Stimulated activated CD4-positive, alpha-beta T cell treated with anti-CD3 and anti-CD28 coated beads, Interleukin-1b, Interleukin-23, amount 100 ng/mL, for 48 hours (primary cell): ENCODE measurements at regions not wholly inside any gene's neighbourhood (a gene's known extent, or its start where the extent isn't known, plus 50 kb on each side); places are given as distances from the start of the nearest gene placed in this dataset.

Experiments used
- DNase-seq: peaks from one replicate; pipeline ENCODE4 v3.0.0-alpha.2; 2020

DNA sequence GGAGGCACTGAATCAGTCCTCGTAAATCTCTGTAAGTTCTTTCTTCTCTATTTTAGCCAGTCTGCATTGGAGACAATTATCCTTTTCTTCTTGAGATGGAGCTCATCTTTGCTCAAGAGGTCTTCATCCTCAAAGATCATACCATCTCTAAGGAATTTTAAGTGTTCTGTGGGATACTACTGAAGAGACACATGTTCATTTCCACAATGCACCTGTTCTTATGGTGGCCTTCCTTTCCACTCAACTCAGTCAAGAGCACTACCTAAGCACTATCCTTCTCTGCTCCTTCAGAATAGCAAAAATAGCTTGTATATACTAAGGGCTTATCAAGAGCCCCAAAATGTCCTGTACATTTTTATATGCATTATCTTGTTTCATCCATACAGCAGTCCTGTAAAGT lies 214.0 kb downstream of the KLF5 start:
- no peak for DNase-seq

DNA sequence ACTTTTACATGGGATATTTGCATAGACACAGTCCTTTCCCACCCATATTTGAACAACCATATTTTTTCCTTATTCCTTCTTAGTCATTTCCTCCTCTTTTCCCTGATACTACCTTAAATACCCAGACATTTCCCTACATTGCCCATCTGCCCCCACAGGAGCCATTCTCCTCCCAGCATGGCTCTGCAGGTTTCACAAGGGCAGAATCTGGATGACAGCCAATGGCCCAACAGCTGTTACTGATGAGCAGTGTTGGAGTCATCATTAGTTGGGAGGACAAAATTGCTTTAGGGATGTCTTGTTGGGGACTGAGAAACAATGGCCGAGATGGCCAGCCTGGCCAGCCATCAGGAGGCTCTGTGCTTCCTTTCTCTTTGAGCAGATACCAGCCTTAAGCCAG lies 209.5 kb downstream of the KLF5 start:
- DNase-seq, result no peak

- no peak for DNase-seq
These were observed 207.9 kb downstream of the KLF5 start for GRCh38 chr13:73266640-73267180.

GRCh38 chr13:73262862-73263627 lies 204.2 kb downstream of the KLF5 start:
- no peak for DNase-seq

- no peak for DNase-seq
These were observed 203.0 kb downstream of the KLF5 start for GRCh38 chr13:73261739-73262216.

GRCh38 chr13:73259061-73260017 lies 200.5 kb downstream of the KLF5 start:
- DNase-seq, result no peak

GRCh38 chr13:73258406-73258805 lies 199.6 kb downstream of the KLF5 start:
- DNase-seq, result no peak

GRCh38 chr13:73254827-73255226 lies 196.0 kb downstream of the KLF5 start:
- DNase-seq, result no peak

DNA sequence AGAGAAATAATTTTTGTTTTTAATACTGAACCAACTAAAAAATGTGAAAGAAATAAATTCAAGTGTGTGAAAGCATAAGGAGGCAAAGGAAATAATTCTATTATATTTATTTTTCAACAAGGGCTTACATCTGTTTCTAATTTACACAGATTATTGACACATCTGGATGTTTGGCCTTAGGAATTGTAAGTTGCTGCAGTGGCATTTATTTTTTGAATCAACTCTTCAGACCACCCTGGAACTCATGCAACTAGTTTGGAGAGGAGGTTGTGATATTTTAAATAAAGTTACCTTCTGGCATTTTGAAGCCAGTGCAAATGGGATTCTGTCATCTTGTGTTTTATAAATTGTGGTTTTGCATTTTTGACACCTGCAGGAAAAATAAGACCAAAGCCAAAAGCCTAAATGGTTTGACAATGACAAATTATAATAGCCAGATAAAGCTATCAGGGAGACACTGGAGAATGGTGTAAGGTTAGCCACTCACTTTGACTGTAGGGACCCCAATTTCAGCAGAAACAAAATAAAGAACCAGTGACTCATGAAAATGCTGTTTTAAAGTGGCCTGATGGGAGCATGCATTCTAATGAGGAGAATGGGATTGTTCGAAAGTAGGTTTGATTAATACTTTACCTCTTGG lies 192.9 kb downstream of the KLF5 start:
- DNase-seq, result no peak

- no peak for DNase-seq
These were observed 191.3 kb downstream of the KLF5 start for GRCh38 chr13:73250061-73250460.

- no peak for DNase-seq
These were observed 190.1 kb downstream of the KLF5 start for GRCh38 chr13:73248711-73249580.

DNA sequence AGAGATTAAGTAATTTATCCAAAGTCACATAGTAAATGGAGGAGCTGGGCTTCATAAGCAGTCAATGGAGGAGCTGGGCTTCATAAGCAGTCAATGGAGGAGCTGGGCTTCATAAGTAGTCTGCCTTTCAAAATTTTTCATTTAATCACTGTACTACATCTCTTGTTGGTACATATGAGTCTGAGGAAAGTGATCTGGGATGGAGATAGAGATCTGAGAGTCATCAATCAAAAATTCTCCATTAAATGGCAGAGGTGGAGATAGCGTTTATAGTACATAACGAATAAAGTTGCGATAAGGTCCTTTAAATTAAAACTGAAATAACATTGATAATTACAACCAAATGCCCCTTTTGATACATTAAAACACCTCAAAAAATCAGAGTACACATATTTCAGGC lies 189.3 kb downstream of the KLF5 start:
- no peak for DNase-seq

- no peak for DNase-seq
These were observed 186.4 kb downstream of the KLF5 start for GRCh38 chr13:73245246-73245645.

DNA sequence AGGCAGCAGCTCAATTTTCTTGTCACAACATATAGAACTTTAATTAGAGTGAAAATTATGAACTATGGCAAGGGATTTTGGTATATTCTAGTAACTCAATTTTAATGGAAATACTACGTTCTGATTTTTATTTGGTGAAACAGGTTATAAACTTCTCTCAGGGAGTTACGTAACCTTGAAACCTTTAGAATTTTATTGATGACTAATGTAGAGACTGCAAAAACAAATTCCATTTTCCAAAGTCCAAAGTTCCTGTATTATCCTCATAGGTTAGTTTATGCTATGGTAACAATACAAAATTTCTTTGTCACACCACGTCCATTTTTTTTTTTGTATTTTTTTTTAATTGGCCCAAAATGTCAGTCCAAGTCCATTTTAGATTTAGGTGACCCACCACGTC lies 185.7 kb downstream of the KLF5 start:
- DNase-seq, result no peak

DNA sequence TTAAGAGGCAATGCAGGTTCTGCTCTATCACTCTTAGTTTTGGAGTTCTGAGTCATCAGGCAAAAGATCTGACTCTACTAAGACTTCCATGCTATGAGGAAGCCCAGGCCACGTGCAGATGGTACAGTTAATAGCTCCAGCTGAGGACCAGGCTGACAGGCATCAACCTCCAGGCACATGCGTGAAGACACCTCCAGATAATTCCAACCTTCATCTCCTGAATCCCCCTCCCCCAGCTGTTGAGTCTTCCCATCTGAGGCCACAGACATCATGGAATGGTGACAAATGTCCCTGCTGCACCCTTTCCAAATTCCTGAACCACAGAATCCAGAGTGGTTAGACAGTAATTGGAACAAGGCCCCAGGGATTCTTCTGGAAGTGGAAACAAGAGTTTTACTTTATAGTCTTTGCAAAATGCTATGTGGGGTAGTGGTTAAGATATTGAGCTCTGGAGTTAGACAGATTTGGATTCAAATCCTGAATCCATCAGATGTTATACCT lies 183.8 kb downstream of the KLF5 start:
- no peak for DNase-seq

GRCh38 chr13:73240193-73240592 lies 181.4 kb downstream of the KLF5 start:
- DNase-seq, result no peak

GRCh38 chr13:73235385-73235784 lies 176.6 kb downstream of the KLF5 start:
- DNase-seq, result no peak

GRCh38 chr13:73231471-73231870 lies 172.7 kb downstream of the KLF5 start:
- no peak for DNase-seq

- no peak for DNase-seq
These were observed 171.9 kb downstream of the KLF5 start for GRCh38 chr13:73230716-73231115.

- DNase-seq, result no peak
These were observed 169.7 kb downstream of the KLF5 start for GRCh38 chr13:73228546-73228945.

DNA sequence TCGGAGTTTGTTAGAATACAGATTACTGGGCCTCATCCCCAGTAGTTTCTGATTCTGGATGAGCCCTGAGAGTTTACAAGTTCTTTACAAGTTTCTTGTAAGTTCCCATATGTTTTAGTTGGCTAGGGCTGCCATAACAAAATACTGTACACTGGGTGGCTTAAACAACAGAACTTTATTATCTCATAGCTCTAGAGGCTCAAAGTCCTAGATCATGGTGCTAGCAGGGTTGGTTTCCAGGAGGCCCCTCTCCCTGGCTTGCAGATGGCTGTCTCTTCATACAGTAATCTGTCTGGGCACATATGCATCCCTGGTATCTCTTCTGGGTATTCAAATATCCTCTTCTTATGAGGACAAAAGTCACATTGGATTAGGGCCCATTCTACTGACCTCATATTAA lies 167.2 kb downstream of the KLF5 start:
- no peak for DNase-seq

GRCh38 chr13:73224703-73225102 lies 165.9 kb downstream of the KLF5 start:
- DNase-seq, result no peak
